ENCODE measurements at regions not wholly inside any gene's neighbourhood (a gene's known extent, or its start where the extent isn't known, plus 50 kb on each side); places are given as distances from the start of the nearest gene placed in this dataset.

DNA sequence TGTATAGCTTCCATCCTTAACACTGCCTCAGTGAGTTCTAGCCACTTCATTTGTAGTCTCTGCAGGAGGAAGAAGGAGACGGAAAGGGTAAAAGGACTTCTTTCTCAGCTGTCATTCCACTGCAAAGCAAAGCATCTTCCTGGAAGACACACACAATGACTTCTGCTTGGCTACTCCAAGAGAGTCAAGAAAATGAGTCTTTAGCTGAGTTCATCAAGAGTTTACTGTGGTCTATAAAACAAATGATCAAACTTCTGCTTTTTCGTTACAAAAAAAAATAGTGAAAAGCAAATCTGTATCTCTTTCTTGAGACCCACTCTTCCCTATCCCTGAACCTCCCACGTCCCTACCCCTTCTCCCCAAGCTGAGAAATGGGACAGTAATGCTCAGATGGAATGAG lies 205.0 kb upstream of the AHR start:
- H3K27ac ChIP-seq, result no peak overlapping the region
- intact Hi-C loops (cut with DNase I), result loop anchor here (10.0 kb wide), 1 partner anchor 211 kb away; no protein-coding TSS in a partner anchor

GRCh38 chr7:17094963-17095574 lies 203.4 kb upstream of the AHR start:
- Histone ChIP-seq H3K4me1 (peaks cover 0 to 13% (median 0%) of the 10 kb centered on the region in 4 donors), H3K36me3 (no peaks in the 10 kb centered on the region), H3K9me3 (no peaks in the 10 kb centered on the region), H3K27me3 (no peaks in the 10 kb centered on the region), H3K4me3 (no peak overlapping the region), H3K27ac (no peak overlapping the region)
- DNase-seq, result no peak
- intact Hi-C loops (cut with DNase I), result loop anchor here (10.0 kb wide), 1 partner anchor 210 kb away; no protein-coding TSS in a partner anchor
- no peak for TF ChIP-seq POLR2A (IDR thresholded peaks at IDR 0.05)
- no peak for TF ChIP-seq CTCF (IDR thresholded peaks at IDR 0.05)
- WGBS, 2 donors, result 85 to 89% methylated on average over 5 of the region's 5 CpGs

More for the DNA sequence above, 205.0 kb upstream of the AHR start:
- 69 to 91% methylated on average over 3 of the region's 3 CpGs for WGBS, 2 donors
- no peaks in the 10 kb centered on the region for H3K9me3 ChIP-seq
- no peak for DNase-seq
- TF ChIP-seq POLR2A (IDR thresholded peaks at IDR 0.05), result no peak
- no peak for TF ChIP-seq POLR2AphosphoS5 (IDR thresholded peaks at IDR 0.05)
- no peak for TF ChIP-seq EP300 (IDR thresholded peaks at IDR 0.05)
- no peak for TF ChIP-seq CTCF (IDR thresholded peaks at IDR 0.05)
- no peak overlapping the region for H3K4me3 ChIP-seq
- H3K36me3 ChIP-seq, result no peaks in the 10 kb centered on the region
- H3K4me1 ChIP-seq, result peaks cover 0 to 3% (median 0%) of the 10 kb centered on the region in 4 donors
- H3K27me3 ChIP-seq, result no peaks in the 10 kb centered on the region

- Histone ChIP-seq H3K4me1 (peaks cover 0 to 13% (median 0%) of the 10 kb centered on the region in 4 donors), H3K4me3 (no peak overlapping the region), H3K9me3 (no peaks in the 10 kb centered on the region), H3K36me3 (no peaks in the 10 kb centered on the region), H3K27ac (no peak overlapping the region), H3K27me3 (no peaks in the 10 kb centered on the region)
- intact Hi-C loops (cut with DNase I), result loop anchor here (10.0 kb wide), 1 partner anchor 209 kb away; no protein-coding TSS in a partner anchor
- 82 to 87% methylated on average over 2 of the region's 2 CpGs for WGBS, 2 donors
- TF ChIP-seq CTCF (IDR thresholded peaks at IDR 0.05) (no peak), EP300 (IDR thresholded peaks at IDR 0.05) (no peak), POLR2A (IDR thresholded peaks at IDR 0.05) (no peak), POLR2AphosphoS5 (IDR thresholded peaks at IDR 0.05) (no peak)
- no peak for DNase-seq
Measured at GRCh38 chr7:17095931-17096330, 202.5 kb upstream of the AHR start.

GRCh38 chr7:17097668-17098297 lies 200.7 kb upstream of the AHR start:
- Histone ChIP-seq H3K27me3 (no peaks in the 10 kb centered on the region), H3K4me3 (no peak overlapping the region), H3K27ac (no peak overlapping the region), H3K9me3 (no peaks in the 10 kb centered on the region), H3K36me3 (no peaks in the 10 kb centered on the region), H3K4me1 (peaks cover 0 to 13% (median 0%) of the 10 kb centered on the region in 4 donors)
- WGBS, 2 donors, result 59 to 71% methylated on average over 7 of the region's 7 CpGs
- DNase-seq, result no peak
- TF ChIP-seq POLR2A (IDR thresholded peaks at IDR 0.05), result no peak
- no peak for TF ChIP-seq EP300 (IDR thresholded peaks at IDR 0.05)
- TF ChIP-seq POLR2AphosphoS5 (IDR thresholded peaks at IDR 0.05), result no peak
- TF ChIP-seq CTCF (IDR thresholded peaks at IDR 0.05), result no peak
- intact Hi-C loops (cut with DNase I), result loop anchor here (10.0 kb wide), 1 partner anchor 207 kb away; no protein-coding TSS in a partner anchor

All from sigmoid colon (tissue), 6 donors.